Fibroblast of lung (primary cell): ENCODE measurements at regions not wholly inside any gene's neighbourhood (a gene's known extent, or its start where the extent isn't known, plus 50 kb on each side); places are given as distances from the start of the nearest gene placed in this dataset.

Experiments
- EZH2 ChIP-seq: IDR thresholded peaks from 2 replicates; pipeline ENCODE4 v1.5.1; 2012; ENCODE audit warnings: low read length, control low read depth, mild to moderate bottlenecking; ENCODE audit errors: missing control alignments
- TF ChIP-seq, protein P1 (sequence below), 2 donors: IDR thresholded peaks in 1 of 2; conservative IDR thresholded peaks in 1 of 2; 1 replicate in 1 of 2; 2 replicates in 1 of 2; pipeline ENCODE4 v1.5.1; 2011 to 2012; ENCODE audit warnings: low read length in 2 of 2, control low read depth in 1 of 2, inconsistent platforms in 1 of 2, low read depth in 1 of 2, mild to moderate bottlenecking in 1 of 2

DNA sequence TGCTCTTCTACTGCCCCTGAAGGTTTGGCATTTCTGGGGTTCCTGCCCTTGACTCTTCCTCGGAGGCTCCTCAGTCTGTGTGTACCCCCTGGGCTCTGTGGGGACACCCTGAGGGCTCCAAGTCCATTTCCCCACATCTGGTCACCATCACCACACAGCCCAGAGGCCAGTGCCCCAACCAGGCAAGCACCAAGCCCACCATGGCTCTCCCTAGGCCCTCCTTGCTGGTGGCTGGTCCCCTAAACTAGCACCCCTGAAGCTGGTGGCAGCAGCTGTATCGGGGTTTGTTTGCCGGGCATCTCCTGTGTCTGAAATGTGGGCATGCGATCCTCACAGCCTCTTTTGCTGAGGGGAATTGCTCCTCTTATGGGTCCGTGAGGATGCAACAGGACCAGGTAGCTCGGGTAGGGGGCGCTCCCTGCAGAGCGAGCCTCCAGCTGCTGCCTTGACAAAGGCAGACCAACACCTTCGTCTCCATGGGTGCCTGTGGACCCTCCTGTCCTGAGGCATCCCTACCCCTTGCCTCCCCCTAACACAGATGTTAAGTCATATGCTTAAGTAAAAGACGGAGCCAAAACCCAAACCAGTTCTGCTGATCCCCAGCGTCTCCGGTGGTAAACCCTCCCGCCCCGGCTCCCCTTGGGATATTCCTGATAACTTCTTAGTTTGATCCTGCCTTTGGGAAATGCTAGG lies 138.9 kb upstream of the IRX4 start:
- TF ChIP-seq, protein P1, sequence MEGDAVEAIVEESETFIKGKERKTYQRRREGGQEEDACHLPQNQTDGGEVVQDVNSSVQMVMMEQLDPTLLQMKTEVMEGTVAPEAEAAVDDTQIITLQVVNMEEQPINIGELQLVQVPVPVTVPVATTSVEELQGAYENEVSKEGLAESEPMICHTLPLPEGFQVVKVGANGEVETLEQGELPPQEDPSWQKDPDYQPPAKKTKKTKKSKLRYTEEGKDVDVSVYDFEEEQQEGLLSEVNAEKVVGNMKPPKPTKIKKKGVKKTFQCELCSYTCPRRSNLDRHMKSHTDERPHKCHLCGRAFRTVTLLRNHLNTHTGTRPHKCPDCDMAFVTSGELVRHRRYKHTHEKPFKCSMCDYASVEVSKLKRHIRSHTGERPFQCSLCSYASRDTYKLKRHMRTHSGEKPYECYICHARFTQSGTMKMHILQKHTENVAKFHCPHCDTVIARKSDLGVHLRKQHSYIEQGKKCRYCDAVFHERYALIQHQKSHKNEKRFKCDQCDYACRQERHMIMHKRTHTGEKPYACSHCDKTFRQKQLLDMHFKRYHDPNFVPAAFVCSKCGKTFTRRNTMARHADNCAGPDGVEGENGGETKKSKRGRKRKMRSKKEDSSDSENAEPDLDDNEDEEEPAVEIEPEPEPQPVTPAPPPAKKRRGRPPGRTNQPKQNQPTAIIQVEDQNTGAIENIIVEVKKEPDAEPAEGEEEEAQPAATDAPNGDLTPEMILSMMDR (conservative IDR thresholded peaks at IDR 0.05 in 1 of 2, IDR thresholded peaks at IDR 0.05 in 1 of 2; ENCODE audit: low read depth in 1 of 2, low read length in 2 of 2): no peak
- no peak for TF ChIP-seq EZH2
